DND-41 (cell line): ENCODE measurements at regions not wholly inside any gene's neighbourhood (a gene's known extent, or its start where the extent isn't known, plus 50 kb on each side); places are given as distances from the start of the nearest gene placed in this dataset.
"Not testable (repeated sequence)": the region's sequence is repeated elsewhere in the genome, so short reads cannot be mapped to it uniquely, and the experiment has no call there.

Source experiments
- ATAC-seq: fragments of 200-7000 bp; cut with Tn5 transposase; 3 replicates; pipeline ENCODE4 v1.9.1; 2021; ENCODE audit warnings: low read depth; ENCODE audit not compliant: insufficient read depth
- DNase-seq: peaks from one replicate; pipeline ENCODE4 v3.0.0-alpha.2; 2020
- H2AFZ ChIP-seq: 2 replicates; pipeline ENCODE4 v1.6.0; 2012; ENCODE audit warnings: low read depth, low read length
- H3K27ac ChIP-seq: 2 replicates; pipeline ENCODE4 v1.5.1; 2012; ENCODE audit warnings: low read length, inconsistent platforms
- H3K27me3 ChIP-seq: fragments of 200-600 bp; sonication (generic); 2 replicates; pipeline ENCODE4 v1.6.0; 2012; ENCODE audit warnings: low read length, mild to moderate bottlenecking, inconsistent platforms; ENCODE audit not compliant: insufficient read depth, poor library complexity
- H3K36me3 ChIP-seq: 2 replicates; pipeline ENCODE4 v1.5.1; 2012; ENCODE audit warnings: low read length, inconsistent platforms; ENCODE audit not compliant: insufficient read depth
- H3K4me1 ChIP-seq: 2 replicates; pipeline ENCODE4 v1.5.1; 2012; ENCODE audit warnings: mild to moderate bottlenecking, low read length; ENCODE audit not compliant: insufficient read depth
- H3K4me2 ChIP-seq: 2 replicates; pipeline ENCODE4 v1.6.0; 2012; ENCODE audit warnings: mild to moderate bottlenecking, moderate library complexity, low read length, inconsistent platforms; ENCODE audit not compliant: insufficient read depth
- H3K4me3 ChIP-seq, 2 experiments: fragments of 200-600 bp in 1 of 2; shearing (Covaris generic) in 1 of 2; 2 replicates each; pipeline ENCODE4 v1.5.1; 2012 to 2016; ENCODE audit warnings: inconsistent platforms in 2 of 2, low read length in 2 of 2, mild to moderate bottlenecking in 2 of 2, low read depth in 1 of 2, moderate library complexity in 1 of 2
- H3K79me2 ChIP-seq: 2 replicates; pipeline ENCODE4 v1.6.0; 2012; ENCODE audit warnings: low read length, inconsistent platforms; ENCODE audit not compliant: insufficient read depth
- H3K9ac ChIP-seq: 2 replicates; pipeline ENCODE4 v1.6.0; 2012; ENCODE audit warnings: low read depth, mild to moderate bottlenecking, inconsistent platforms, low read length, moderate library complexity
- H3K9me3 ChIP-seq: 2 replicates; pipeline ENCODE4 v1.5.1; 2012; ENCODE audit warnings: low read length, moderate library complexity, mild to moderate bottlenecking, inconsistent platforms; ENCODE audit not compliant: insufficient read depth, severe bottlenecking
- H4K20me1 ChIP-seq: 2 replicates; pipeline ENCODE4 v1.6.0; 2012; ENCODE audit warnings: low read length; ENCODE audit not compliant: insufficient read depth
- CTCF ChIP-seq: IDR thresholded peaks from 2 replicates; pipeline ENCODE4 v1.5.1; 2012; ENCODE audit warnings: borderline replicate concordance, low read length, moderate library complexity, mild to moderate bottlenecking; ENCODE audit not compliant: poor library complexity, severe bottlenecking; ENCODE audit errors: extremely low read depth
- EZH2 ChIP-seq: IDR thresholded peaks from 3 replicates; pipeline ENCODE4 v1.6.1; 2012; ENCODE audit warnings: borderline replicate concordance, low read depth, mild to moderate bottlenecking, moderate library complexity, low read length, inconsistent platforms; ENCODE audit not compliant: severe bottlenecking

- Histone ChIP-seq H3K27me3 (no peaks in the 10 kb centered on the region), H3K9ac (no peak overlapping the region), H3K36me3 (no peaks in the 10 kb centered on the region), H3K4me1 (no peaks in the 10 kb centered on the region), H4K20me1 (no peaks in the 10 kb centered on the region), H3K4me2 (no peak overlapping the region), H2AFZ (no peak overlapping the region), H3K9me3 (no peaks in the 10 kb centered on the region), H3K4me3 (no peak overlapping the region), H3K79me2 (no peaks in the 10 kb centered on the region), H3K27ac (no peak overlapping the region)
- TF ChIP-seq CTCF: no peak
- TF ChIP-seq EZH2: no peak
- ATAC-seq (no peak), DNase-seq (no peak)
Observed at GRCh38 chr3:4083225-4084015, 219.7 kb upstream of the SETMAR start.

- H3K4me1 ChIP-seq: no peaks in the 10 kb centered on the region
- H4K20me1 ChIP-seq: no peaks in the 10 kb centered on the region
- no peak for ATAC-seq
- H3K27ac ChIP-seq: no peak overlapping the region
- no peak overlapping the region for H3K9ac ChIP-seq
- H2AFZ ChIP-seq: no peak overlapping the region
- no peaks in the 10 kb centered on the region for H3K9me3 ChIP-seq
- no peaks in the 10 kb centered on the region for H3K79me2 ChIP-seq
- TF ChIP-seq EZH2 (no peak), CTCF (no peak)
- no peak overlapping the region for H3K4me3 ChIP-seq
- H3K27me3 ChIP-seq: no peaks in the 10 kb centered on the region
- no peak for DNase-seq
- no peaks in the 10 kb centered on the region for H3K36me3 ChIP-seq
- no peak overlapping the region for H3K4me2 ChIP-seq
Observed at GRCh38 chr3:4084271-4084670, 218.9 kb upstream of the SETMAR start.

GRCh38 chr3:4086662-4087061 is 216.5 kb upstream of the SETMAR start:
- H3K4me1 ChIP-seq, H4K20me1 ChIP-seq, H3K79me2 ChIP-seq, H3K36me3 ChIP-seq, H2AFZ ChIP-seq, H3K4me3 ChIP-seq, H3K9ac ChIP-seq, H3K9me3 ChIP-seq, H3K4me2 ChIP-seq, H3K27ac ChIP-seq, H3K27me3 ChIP-seq, ATAC-seq, DNase-seq: not testable (repeated sequence)

GRCh38 chr3:4091786-4092185 is 211.4 kb upstream of the SETMAR start:
- no peak overlapping the region for H3K4me3 ChIP-seq
- no peaks in the 10 kb centered on the region for H4K20me1 ChIP-seq
- H3K9me3 ChIP-seq: no peaks in the 10 kb centered on the region
- no peaks in the 10 kb centered on the region for H3K4me1 ChIP-seq
- H3K36me3 ChIP-seq: no peaks in the 10 kb centered on the region
- no peak for TF ChIP-seq EZH2
- no peak for TF ChIP-seq CTCF
- no peak overlapping the region for H3K4me2 ChIP-seq
- H2AFZ ChIP-seq: no peak overlapping the region
- DNase-seq (no peak), ATAC-seq (no peak)
- H3K27me3 ChIP-seq: no peaks in the 10 kb centered on the region
- H3K9ac ChIP-seq: no peak overlapping the region
- H3K27ac ChIP-seq: no peak overlapping the region
- no peaks in the 10 kb centered on the region for H3K79me2 ChIP-seq
